ENCODE measurements at regions not wholly inside any gene's neighbourhood (a gene's known extent, or its start where the extent isn't known, plus 50 kb on each side); places are given as distances from the start of the nearest gene placed in this dataset.

- Histone ChIP-seq H3K4me3 (no peak overlapping the region), H3K4me1 (no peaks in the 10 kb centered on the region), H3K9me3 (no peaks in the 10 kb centered on the region), H3K36me3 (no peaks in the 10 kb centered on the region), H3K27me3 (no peaks in the 10 kb centered on the region), H3K27ac (no peak overlapping the region)
- TF ChIP-seq POLR2AphosphoS5 (IDR thresholded peaks at IDR 0.05; ENCODE audit: insufficient read depth in 1 of 2, low read depth in 1 of 2) (no peak), POLR2A (IDR thresholded peaks at IDR 0.05) (no peak), CTCF (IDR thresholded peaks at IDR 0.05) (no peak)
- DNase-seq (ENCODE audit: extremely low spot score in 2 of 2): no peak
- intact Hi-C loops (cut with DNase I): no loop called here
Measured at GRCh38 chr3:147736226-147736625, 327.1 kb downstream of the ZIC1 start.

GRCh38 chr3:147737376-147737775 lies 328.2 kb downstream of the ZIC1 start:
- TF ChIP-seq POLR2AphosphoS5 (IDR thresholded peaks at IDR 0.05; ENCODE audit: insufficient read depth in 1 of 2, low read depth in 1 of 2): no peak
- no peak overlapping the region for H3K4me3 ChIP-seq
- H3K36me3 ChIP-seq: no peaks in the 10 kb centered on the region
- H3K27ac ChIP-seq: no peak overlapping the region
- H3K27me3 ChIP-seq: no peaks in the 10 kb centered on the region
- no peak for DNase-seq (ENCODE audit: extremely low spot score in 2 of 2)
- intact Hi-C loops (cut with DNase I): no loop called here
- H3K9me3 ChIP-seq: no peaks in the 10 kb centered on the region
- no peaks in the 10 kb centered on the region for H3K4me1 ChIP-seq

GRCh38 chr3:147740928-147741327 lies 331.8 kb downstream of the ZIC1 start:
- intact Hi-C loops (cut with DNase I): no loop called here
- TF ChIP-seq POLR2AphosphoS5 (IDR thresholded peaks at IDR 0.05; ENCODE audit: insufficient read depth in 1 of 2, low read depth in 1 of 2): no peak
- TF ChIP-seq CTCF (IDR thresholded peaks at IDR 0.05): no peak
- no peak for TF ChIP-seq POLR2A (IDR thresholded peaks at IDR 0.05)
- Histone ChIP-seq H3K27ac (no peak overlapping the region), H3K36me3 (no peaks in the 10 kb centered on the region), H3K4me1 (no peaks in the 10 kb centered on the region), H3K27me3 (no peaks in the 10 kb centered on the region), H3K4me3 (no peak overlapping the region), H3K9me3 (no peaks in the 10 kb centered on the region)
- no peak for DNase-seq (ENCODE audit: extremely low spot score in 2 of 2)

GRCh38 chr3:147744967-147745366 lies 335.8 kb downstream of the ZIC1 start:
- Histone ChIP-seq H3K27ac (no peak overlapping the region), H3K9me3 (no peaks in the 10 kb centered on the region), H3K36me3 (no peaks in the 10 kb centered on the region), H3K4me3 (no peak overlapping the region), H3K27me3 (no peaks in the 10 kb centered on the region), H3K4me1 (no peaks in the 10 kb centered on the region)
- no peak for DNase-seq (ENCODE audit: extremely low spot score in 2 of 2)
- intact Hi-C loops (cut with DNase I): no loop called here
- TF ChIP-seq POLR2AphosphoS5 (IDR thresholded peaks at IDR 0.05; ENCODE audit: insufficient read depth in 1 of 2, low read depth in 1 of 2) (no peak), CTCF (IDR thresholded peaks at IDR 0.05) (no peak), POLR2A (IDR thresholded peaks at IDR 0.05) (no peak)

- TF ChIP-seq POLR2A (IDR thresholded peaks at IDR 0.05) (no peak), POLR2AphosphoS5 (IDR thresholded peaks at IDR 0.05; ENCODE audit: insufficient read depth in 1 of 2, low read depth in 1 of 2) (no peak), CTCF (IDR thresholded peaks at IDR 0.05) (no peak)
- H3K9me3 ChIP-seq: no peaks in the 10 kb centered on the region
- H3K27ac ChIP-seq: no peak overlapping the region
- intact Hi-C loops (cut with DNase I): no loop called here
- H3K4me3 ChIP-seq: no peak overlapping the region
- no peaks in the 10 kb centered on the region for H3K4me1 ChIP-seq
- no peaks in the 10 kb centered on the region for H3K27me3 ChIP-seq
- DNase-seq (ENCODE audit: extremely low spot score in 2 of 2): no peak
- H3K36me3 ChIP-seq: no peaks in the 10 kb centered on the region
Measured at GRCh38 chr3:147755310-147755709, 346.1 kb downstream of the ZIC1 start.

GRCh38 chr3:147756476-147756875 lies 347.3 kb downstream of the ZIC1 start:
- Histone ChIP-seq H3K36me3 (no peaks in the 10 kb centered on the region), H3K9me3 (no peaks in the 10 kb centered on the region), H3K4me3 (no peak overlapping the region), H3K27me3 (no peaks in the 10 kb centered on the region), H3K27ac (no peak overlapping the region), H3K4me1 (no peaks in the 10 kb centered on the region)
- DNase-seq (ENCODE audit: extremely low spot score in 2 of 2): no peak
- intact Hi-C loops (cut with DNase I): no loop called here
- TF ChIP-seq POLR2AphosphoS5 (IDR thresholded peaks at IDR 0.05; ENCODE audit: insufficient read depth in 1 of 2, low read depth in 1 of 2) (no peak), POLR2A (IDR thresholded peaks at IDR 0.05) (no peak), CTCF (IDR thresholded peaks at IDR 0.05) (no peak)
